Progenitor cell of endocrine pancreas (in vitro differentiated cells): ENCODE measurements at regions not wholly inside any gene's neighbourhood (a gene's known extent, or its start where the extent isn't known, plus 50 kb on each side); places are given as distances from the start of the nearest gene placed in this dataset.

Experiments
- DNase-seq: peaks from one replicate; pipeline ENCODE4 v3.0.0; 2021; ENCODE audit warnings: low spot score; ENCODE audit not compliant: unreplicated experiment
- H3K27ac Mint-ChIP-seq: 2 replicates; pipeline ENCODE4 v1.8.0; 2021; ENCODE audit warnings: mild to moderate bottlenecking, moderate library complexity, mixed read lengths
- H3K27me3 Mint-ChIP-seq: 2 replicates; pipeline ENCODE4 v1.8.0; 2021; ENCODE audit warnings: mixed read lengths
- H3K36me3 Mint-ChIP-seq: 2 replicates; pipeline ENCODE4 v1.8.0; 2022; ENCODE audit warnings: mixed read lengths; ENCODE audit not compliant: insufficient read depth
- H3K4me1 Mint-ChIP-seq: 2 replicates; pipeline ENCODE4 v1.8.0; 2021; ENCODE audit warnings: low read depth, mixed read lengths
- H3K4me3 Mint-ChIP-seq: 2 replicates; pipeline ENCODE4 v1.8.0; 2021; ENCODE audit warnings: low read depth, mild to moderate bottlenecking, moderate library complexity, mixed read lengths
- H3K9me3 Mint-ChIP-seq: 2 replicates; pipeline ENCODE4 v1.8.0; 2021; ENCODE audit warnings: low read depth, mixed read lengths
- CTCF ChIP-seq: fragments of 200-600 bp; sonication (generic); IDR thresholded peaks from one replicate; pipeline ENCODE4 v1.5.0; 2021; ENCODE audit warnings: antibody characterized with exemption, mild to moderate bottlenecking; ENCODE audit not compliant: unreplicated experiment

GRCh38 chr4:106851726-106852125 lies 184.4 kb downstream of the DKK2 start:
- no peak overlapping the region for H3K4me3 Mint-ChIP-seq
- DNase-seq, result no peak
- no peaks in the 10 kb centered on the region for H3K9me3 Mint-ChIP-seq
- H3K27ac Mint-ChIP-seq, result no peak overlapping the region
- TF ChIP-seq CTCF, result no peak
- no peaks in the 10 kb centered on the region for H3K4me1 Mint-ChIP-seq
- H3K27me3 Mint-ChIP-seq, result no peaks in the 10 kb centered on the region
- H3K36me3 Mint-ChIP-seq, result no peaks in the 10 kb centered on the region

DNA sequence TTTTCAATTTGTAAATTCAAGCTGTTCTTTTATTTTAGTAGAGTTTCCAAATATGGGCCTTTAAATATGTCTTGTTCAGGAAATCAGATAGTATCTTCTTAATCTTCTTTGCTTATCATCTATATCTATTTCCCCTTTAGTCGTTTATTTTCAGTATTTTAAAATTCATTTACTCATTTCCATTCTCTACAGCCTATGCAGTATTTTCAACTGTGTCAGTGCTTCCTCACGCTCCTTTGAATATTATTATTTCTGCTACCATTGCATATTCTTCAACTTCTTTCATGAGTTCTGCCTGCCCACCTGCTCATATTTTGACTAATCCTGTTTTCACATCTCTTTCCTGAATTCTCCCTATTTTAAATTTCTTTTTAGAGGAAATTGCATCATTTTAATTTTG lies 185.4 kb downstream of the DKK2 start:
- no peak overlapping the region for H3K4me3 Mint-ChIP-seq
- no peak overlapping the region for H3K27ac Mint-ChIP-seq
- no peaks in the 10 kb centered on the region for H3K27me3 Mint-ChIP-seq
- no peak for DNase-seq
- H3K4me1 Mint-ChIP-seq, result no peaks in the 10 kb centered on the region
- no peaks in the 10 kb centered on the region for H3K36me3 Mint-ChIP-seq
- TF ChIP-seq CTCF, result no peak
- H3K9me3 Mint-ChIP-seq, result no peaks in the 10 kb centered on the region

DNA sequence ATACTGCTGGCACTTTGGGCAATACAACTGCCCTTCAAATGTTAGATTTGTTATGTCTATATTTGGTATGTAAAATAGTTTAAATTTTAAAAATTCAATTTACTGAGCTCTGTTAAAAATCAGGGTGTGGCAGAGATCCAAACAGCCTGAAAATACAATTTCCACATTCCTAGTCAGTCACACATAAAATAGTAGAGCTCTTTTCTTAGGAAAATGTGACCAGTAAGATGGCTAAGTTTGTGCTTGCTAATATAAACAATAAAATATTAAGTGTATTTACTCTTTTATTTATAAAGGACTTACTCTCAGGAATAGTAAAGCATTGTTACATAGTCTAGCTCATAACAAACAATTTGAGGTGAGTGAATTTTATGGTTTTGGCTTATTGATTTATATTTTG lies 200.2 kb downstream of the DKK2 start:
- Mint-ChIP-seq H3K36me3 (no peaks in the 10 kb centered on the region), H3K4me1 (no peaks in the 10 kb centered on the region), H3K27ac (no peak overlapping the region), H3K4me3 (no peak overlapping the region), H3K27me3 (no peaks in the 10 kb centered on the region), H3K9me3 (peaks cover 3% of the 10 kb centered on the region)
- TF ChIP-seq CTCF, result no peak
- no peak for DNase-seq

GRCh38 chr4:106830879-106831278 lies 205.2 kb downstream of the DKK2 start:
- Mint-ChIP-seq H3K4me3 (no peak overlapping the region), H3K4me1 (no peaks in the 10 kb centered on the region), H3K27ac (no peak overlapping the region), H3K9me3 (no peaks in the 10 kb centered on the region), H3K36me3 (no peaks in the 10 kb centered on the region), H3K27me3 (no peaks in the 10 kb centered on the region)
- DNase-seq, result no peak
- TF ChIP-seq CTCF, result no peak

DNA sequence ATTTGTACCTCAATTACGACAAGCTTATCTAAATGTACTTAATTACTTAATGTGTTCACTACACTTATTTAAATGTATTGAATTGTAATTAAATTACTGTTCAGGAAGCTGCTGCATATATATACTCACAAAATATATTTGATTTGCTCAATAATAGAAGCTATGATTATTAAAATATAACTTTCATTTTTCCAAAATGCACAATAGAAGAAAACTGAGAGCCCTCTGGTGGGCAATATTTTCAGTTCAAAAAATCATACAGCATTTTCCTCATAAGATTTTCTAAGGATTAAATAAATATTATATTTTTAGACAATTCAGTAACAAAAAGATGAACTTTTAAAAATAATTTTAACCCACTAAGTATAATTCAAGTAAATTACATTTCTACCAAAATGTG lies 217.3 kb downstream of the DKK2 start:
- H3K27ac Mint-ChIP-seq, result no peak overlapping the region
- TF ChIP-seq CTCF, result no peak
- DNase-seq, result no peak
- H3K36me3 Mint-ChIP-seq, result no peaks in the 10 kb centered on the region
- H3K27me3 Mint-ChIP-seq, result peaks cover 2% of the 10 kb centered on the region
- peaks cover 6% of the 10 kb centered on the region for H3K9me3 Mint-ChIP-seq
- peaks cover 1% of the 10 kb centered on the region for H3K4me1 Mint-ChIP-seq
- no peak overlapping the region for H3K4me3 Mint-ChIP-seq

- H3K36me3 Mint-ChIP-seq, result no peaks in the 10 kb centered on the region
- H3K4me3 Mint-ChIP-seq, result no peak overlapping the region
- H3K9me3 Mint-ChIP-seq, result peaks cover 4% of the 10 kb centered on the region
- peaks cover 2% of the 10 kb centered on the region for H3K27me3 Mint-ChIP-seq
- H3K4me1 Mint-ChIP-seq, result peaks cover 1% of the 10 kb centered on the region
- H3K27ac Mint-ChIP-seq, result no peak overlapping the region
- DNase-seq, result no peak
- TF ChIP-seq CTCF, result no peak
Measured at GRCh38 chr4:106816496-106816895, 219.6 kb downstream of the DKK2 start.
